Keratinocyte (primary cell): ENCODE measurements at regions not wholly inside any gene's neighbourhood (a gene's known extent, or its start where the extent isn't known, plus 50 kb on each side); places are given as distances from the start of the nearest gene placed in this dataset.

ENCODE experiments used
- CTCF ChIP-seq, 3 experiments: IDR thresholded peaks in 1 of 3; conservative IDR thresholded peaks in 1 of 3; optimal IDR thresholded peaks in 1 of 3; 2 replicates in 2 of 3; 3 replicates in 1 of 3; pipeline versions ENCODE3 to v1.5.1; 2011; ENCODE audit warnings: low read length in 3 of 3, mild to moderate bottlenecking in 3 of 3, moderate library complexity in 2 of 3, control low read depth in 1 of 3, inconsistent platforms in 1 of 3; ENCODE audit not compliant: insufficient read depth in 2 of 3; ENCODE audit errors: extremely low read depth in 1 of 3
- EZH2 ChIP-seq: IDR thresholded peaks from one replicate; pipeline ENCODE4 v1.6.1; 2012; ENCODE audit warnings: inconsistent platforms, mild to moderate bottlenecking, low read length, moderate library complexity

GRCh38 chr11:105381941-105382340, 227.9 kb upstream of the GRIA4 start:
- TF ChIP-seq CTCF (optimal IDR thresholded peaks at IDR 0.05 in 1 of 3, IDR thresholded peaks at IDR 0.05 in 1 of 3, conservative IDR thresholded peaks at IDR 0.05 in 1 of 3; ENCODE audit: extremely low read depth in 1 of 3, insufficient read depth in 2 of 3, low read length in 3 of 3) = no peak
- no peak for TF ChIP-seq EZH2
